SK-N-SH treated with all-trans-retinoic acid at 6 μM for 48 hours (cell line): ENCODE measurements at regions not wholly inside any gene's neighbourhood (a gene's known extent, or its start where the extent isn't known, plus 50 kb on each side); places are given as distances from the start of the nearest gene placed in this dataset.
A peak's percentile ranks its signal among the peaks of the same experiment; 100 is the strongest.

Experiments
- ATAC-seq: fragments of 200-7000 bp; cut with Tn5 transposase; 3 replicates; pipeline ENCODE4 v1.9.1; 2020; ENCODE audit warnings: mild to moderate bottlenecking, moderate library complexity
- ARNTL ChIP-seq: fragments of 450-650 bp; formaldehyde crosslinking; IDR thresholded peaks from 2 replicates; pipeline ENCODE4 v1.5.0; 2020; ENCODE audit warnings: low read depth, mild to moderate bottlenecking, moderate library complexity, borderline replicate concordance
- BACH2 ChIP-seq: fragments of 250-450 bp; sonication (Bioruptor Pico); IDR thresholded peaks from 2 replicates; pipeline ENCODE4 v1.9.0; 2021; ENCODE audit warnings: mild to moderate bottlenecking, borderline replicate concordance
- CREB5 ChIP-seq: fragments of 250-450 bp; sonication (Bioruptor Pico); IDR thresholded peaks from 2 replicates; pipeline ENCODE4 v1.5.1; 2020; ENCODE audit warnings: low read depth, mild to moderate bottlenecking, moderate library complexity
- CSRNP3 ChIP-seq: fragments of 250-450 bp; sonication (Bioruptor Pico); IDR thresholded peaks from 2 replicates; pipeline ENCODE4 v1.5.1; 2021; ENCODE audit warnings: mild to moderate bottlenecking, moderate library complexity
- ESRRG ChIP-seq: fragments of 250-450 bp; sonication (Bioruptor Pico); IDR thresholded peaks from 2 replicates; pipeline ENCODE4 v1.6.1; 2021; ENCODE audit warnings: mild to moderate bottlenecking
- ISL1 ChIP-seq: fragments of 250-450 bp; sonication (Bioruptor Pico); IDR thresholded peaks from 2 replicates; pipeline ENCODE4 v2.1.2; 2022; ENCODE audit warnings: mild to moderate bottlenecking, moderate library complexity
- OSR1 ChIP-seq: fragments of 250-450 bp; sonication (Bioruptor Pico); IDR thresholded peaks from 2 replicates; pipeline ENCODE4 v1.8.0; 2022; ENCODE audit warnings: moderate library complexity, mild to moderate bottlenecking, inconsistent platforms
- PATZ1 ChIP-seq: fragments of 250-450 bp; sonication (Bioruptor Pico); IDR thresholded peaks from 2 replicates; pipeline ENCODE4 v1.8.0; 2020; ENCODE audit warnings: mild to moderate bottlenecking, moderate library complexity, borderline replicate concordance
- POU6F1 ChIP-seq: fragments of 250-450 bp; sonication (Bioruptor Pico); IDR thresholded peaks from 2 replicates; pipeline ENCODE4 v1.8.0; 2021; ENCODE audit warnings: low read depth, mild to moderate bottlenecking, moderate library complexity, borderline replicate concordance
- PPARA ChIP-seq: fragments of 250-450 bp; sonication (Bioruptor Pico); IDR thresholded peaks from 2 replicates; pipeline ENCODE4 v1.5.0; 2020; ENCODE audit warnings: mild to moderate bottlenecking, borderline replicate concordance
- SNAI2 ChIP-seq: fragments of 250-450 bp; sonication (Bioruptor Pico); IDR thresholded peaks from 2 replicates; pipeline ENCODE4 v1.5.0; 2020; ENCODE audit warnings: mild to moderate bottlenecking, moderate library complexity
- TCF4 ChIP-seq: fragments of 250-450 bp; sonication (Bioruptor Pico); IDR thresholded peaks from 2 replicates; pipeline ENCODE4 v1.8.0; 2021; ENCODE audit warnings: mild to moderate bottlenecking, moderate library complexity, borderline replicate concordance
- TOX ChIP-seq: fragments of 250-450 bp; sonication (Bioruptor Pico); IDR thresholded peaks from 2 replicates; pipeline ENCODE4 v1.8.0; 2021; ENCODE audit warnings: mild to moderate bottlenecking, moderate library complexity, borderline replicate concordance
- TSHZ2 ChIP-seq: fragments of 250-450 bp; sonication (Bioruptor Pico); IDR thresholded peaks from 2 replicates; pipeline ENCODE4 v1.5.0; 2020; ENCODE audit warnings: mild to moderate bottlenecking, moderate library complexity
- ZC3H10 ChIP-seq: fragments of 250-450 bp; sonication (Bioruptor Pico); IDR thresholded peaks from 2 replicates; pipeline ENCODE4 v1.5.1; 2021; ENCODE audit warnings: mild to moderate bottlenecking, moderate library complexity
- ZFP30 ChIP-seq: fragments of 450-650 bp; formaldehyde crosslinking; IDR thresholded peaks from 2 replicates; pipeline ENCODE4 v1.5.0; 2022; ENCODE audit warnings: mild to moderate bottlenecking, moderate library complexity
- ZNF565 ChIP-seq: fragments of 450-650 bp; formaldehyde crosslinking; conservative IDR thresholded peaks from 2 replicates; pipeline ENCODE4 v1.5.0; 2020; ENCODE audit warnings: low read depth, mild to moderate bottlenecking, moderate library complexity
- ZNF70 ChIP-seq: fragments of 450-650 bp; formaldehyde crosslinking; IDR thresholded peaks from 2 replicates; pipeline ENCODE4 v1.5.0; 2020; ENCODE audit warnings: mild to moderate bottlenecking, moderate library complexity

GRCh38 chr7:15747301-15747700 is 60.8 kb upstream of the MEOX2 start:
- TF ChIP-seq ZC3H10 (CRISPR knock-in tag) (no peak), ZNF565 (no peak), ARNTL (no peak), OSR1 (CRISPR knock-in tag) (no peak)
- ATAC-seq, result 0 out of 3 replicates have a peak, but pooled peaks have one; percentile 22

- TF ChIP-seq ARNTL, result no peak
- TF ChIP-seq TSHZ2 (CRISPR knock-in tag), result no peak
- no peak for TF ChIP-seq CSRNP3 (CRISPR knock-in tag)
- no peak for TF ChIP-seq TOX
- TF ChIP-seq BACH2 (CRISPR knock-in tag), result no peak
- no peak for TF ChIP-seq CREB5 (CRISPR knock-in tag)
- TF ChIP-seq ZNF70, result no peak
- TF ChIP-seq SNAI2 (CRISPR knock-in tag), result no peak
- no peak for TF ChIP-seq PPARA (CRISPR knock-in tag)
- no peak for TF ChIP-seq PATZ1
- TF ChIP-seq, all 23 proteins: peak for 0
- ATAC-seq, result no peak
Measured at GRCh38 chr7:15743926-15744480, 57.5 kb upstream of the MEOX2 start.

GRCh38 chr7:15737601-15738000 is 51.1 kb upstream of the MEOX2 start:
- ATAC-seq, result no peak
- TF ChIP-seq CREB5 (CRISPR knock-in tag) (no peak), ESRRG (no peak), ZNF565 (no peak), BACH2 (CRISPR knock-in tag) (no peak), ZNF70 (no peak), PPARA (CRISPR knock-in tag) (no peak), CSRNP3 (CRISPR knock-in tag) (no peak), TSHZ2 (CRISPR knock-in tag) (no peak), ZFP30 (no peak), TCF4 (CRISPR knock-in tag) (no peak), POU6F1 (CRISPR knock-in tag) (no peak), ISL1 (no peak), ARNTL (no peak)
